ENCODE measurements at regions not wholly inside any gene's neighbourhood (a gene's known extent, or its start where the extent isn't known, plus 50 kb on each side); places are given as distances from the start of the nearest gene placed in this dataset.
"Not testable (repeated sequence)": the region's sequence is repeated elsewhere in the genome, so short reads cannot be mapped to it uniquely, and the experiment has no call there.

GRCh38 chr5:117454716-117455212 lies 880.1 kb upstream of the SEMA6A start:
- DNase-seq (ENCODE audit: low spot score): peak; percentile 36

GRCh38 chr5:117436846-117437245 lies 862.2 kb upstream of the SEMA6A start:
- no peak for DNase-seq (ENCODE audit: low spot score)

- peak; percentile 46 for DNase-seq (ENCODE audit: low spot score)
Observed at GRCh38 chr5:117435203-117435602, 860.6 kb upstream of the SEMA6A start.

- DNase-seq (ENCODE audit: low spot score): no peak
Observed at GRCh38 chr5:117434254-117434653, 859.6 kb upstream of the SEMA6A start.

- no peak for DNase-seq (ENCODE audit: low spot score)
Observed at GRCh38 chr5:117433818-117434217, 859.2 kb upstream of the SEMA6A start.

GRCh38 chr5:117431091-117431490 lies 856.5 kb upstream of the SEMA6A start:
- DNase-seq (ENCODE audit: low spot score): no peak

- DNase-seq (ENCODE audit: low spot score): no peak
Observed at GRCh38 chr5:117425163-117425562, 850.5 kb upstream of the SEMA6A start.

- no peak for DNase-seq (ENCODE audit: low spot score)
Observed at GRCh38 chr5:117424559-117424958, 849.9 kb upstream of the SEMA6A start.

GRCh38 chr5:117417501-117417900 lies 842.9 kb upstream of the SEMA6A start:
- no peak for DNase-seq (ENCODE audit: low spot score)

GRCh38 chr5:117414926-117415325 lies 840.3 kb upstream of the SEMA6A start:
- no peak for DNase-seq (ENCODE audit: low spot score)

- no peak for DNase-seq (ENCODE audit: low spot score)
Observed at GRCh38 chr5:117411701-117412100, 837.1 kb upstream of the SEMA6A start.

- no peak for DNase-seq (ENCODE audit: low spot score)
Observed at GRCh38 chr5:117405197-117405596, 830.6 kb upstream of the SEMA6A start.

- DNase-seq (ENCODE audit: low spot score): no peak
Observed at GRCh38 chr5:117394506-117395157, 820.0 kb upstream of the SEMA6A start.

- DNase-seq (ENCODE audit: low spot score): no peak
Observed at GRCh38 chr5:117393125-117393524, 818.5 kb upstream of the SEMA6A start.

GRCh38 chr5:117380316-117380715 lies 805.7 kb upstream of the SEMA6A start:
- DNase-seq (ENCODE audit: low spot score): no peak

GRCh38 chr5:117379521-117379920 lies 804.9 kb upstream of the SEMA6A start:
- DNase-seq (ENCODE audit: low spot score): no peak

- DNase-seq (ENCODE audit: low spot score): no peak
Observed at GRCh38 chr5:117376748-117377147, 802.1 kb upstream of the SEMA6A start.

GRCh38 chr5:117359895-117360294 lies 785.3 kb upstream of the SEMA6A start:
- DNase-seq (ENCODE audit: low spot score): no peak

- no peak for DNase-seq (ENCODE audit: low spot score)
Observed at GRCh38 chr5:117357886-117358285, 783.3 kb upstream of the SEMA6A start.

GRCh38 chr5:117347280-117347679 lies 772.7 kb upstream of the SEMA6A start:
- DNase-seq (ENCODE audit: low spot score): no peak

- DNase-seq (ENCODE audit: low spot score): not testable (repeated sequence)
Observed at GRCh38 chr5:117343726-117344125, 769.1 kb upstream of the SEMA6A start.

GRCh38 chr5:117337064-117337749 lies 762.6 kb upstream of the SEMA6A start:
- DNase-seq (ENCODE audit: low spot score): peak; percentile 43

GRCh38 chr5:117336208-117336607 lies 761.6 kb upstream of the SEMA6A start:
- DNase-seq (ENCODE audit: low spot score): no peak

Data from umbilical cord (tissue), 1 donor.